HG03571 (cell line): ENCODE measurements at regions not wholly inside any gene's neighbourhood (a gene's known extent, or its start where the extent isn't known, plus 50 kb on each side); places are given as distances from the start of the nearest gene placed in this dataset.

ENCODE experiments used
- ATAC-seq: cut with Tn5 transposase; IDR thresholded peaks from one replicate; pipeline ENCODE4 v1.9.1; 2021; ENCODE audit not compliant: unreplicated experiment

- no peak for ATAC-seq
Measured at GRCh38 chr20:60653111-60653845, 598.8 kb upstream of the CDH4 start.

DNA sequence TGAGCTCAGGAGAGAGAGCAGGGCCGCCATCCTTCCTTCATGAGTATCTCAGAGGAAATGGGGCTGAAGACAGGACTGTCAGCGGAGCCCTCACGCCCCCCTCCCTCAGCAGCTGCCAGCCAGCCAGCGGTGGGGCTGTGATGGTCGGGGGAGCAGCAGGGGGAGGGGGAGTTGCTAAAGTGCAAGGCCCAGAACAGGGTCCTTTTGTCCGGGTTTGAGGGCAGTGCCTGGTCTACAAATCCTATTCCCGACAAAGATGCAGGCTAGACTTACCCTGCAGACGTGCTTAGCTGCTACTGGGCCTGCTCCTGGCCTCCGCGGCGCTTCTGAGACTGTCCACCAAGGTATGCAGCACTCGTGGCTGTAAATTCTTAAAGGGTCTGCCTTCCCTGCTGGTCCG lies 593.4 kb upstream of the CDH4 start:
- ATAC-seq: no peak

DNA sequence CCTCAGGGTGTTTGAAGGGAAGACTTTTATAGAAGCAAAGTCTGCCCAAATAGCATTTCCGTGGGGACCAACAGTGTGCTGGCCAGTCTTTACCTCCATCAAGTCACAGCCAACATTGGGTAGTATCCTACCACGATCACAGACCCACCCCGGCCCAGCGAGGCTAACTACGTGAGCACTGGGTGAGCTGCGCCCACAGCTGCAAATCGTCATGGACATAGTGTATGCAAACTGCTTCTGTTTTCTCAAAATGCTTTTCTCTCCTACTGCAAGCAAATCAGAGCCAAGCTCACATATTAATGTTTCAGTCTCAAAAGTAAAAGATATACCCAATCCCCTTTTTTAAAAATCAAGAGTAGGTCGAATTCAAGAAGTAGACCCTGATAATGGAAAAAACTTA lies 592.8 kb upstream of the CDH4 start:
- ATAC-seq: no peak

GRCh38 chr20:60662307-60662706 lies 589.8 kb upstream of the CDH4 start:
- ATAC-seq: no peak

- no peak for ATAC-seq
Measured at GRCh38 chr20:60664106-60664505, 588.0 kb upstream of the CDH4 start.

DNA sequence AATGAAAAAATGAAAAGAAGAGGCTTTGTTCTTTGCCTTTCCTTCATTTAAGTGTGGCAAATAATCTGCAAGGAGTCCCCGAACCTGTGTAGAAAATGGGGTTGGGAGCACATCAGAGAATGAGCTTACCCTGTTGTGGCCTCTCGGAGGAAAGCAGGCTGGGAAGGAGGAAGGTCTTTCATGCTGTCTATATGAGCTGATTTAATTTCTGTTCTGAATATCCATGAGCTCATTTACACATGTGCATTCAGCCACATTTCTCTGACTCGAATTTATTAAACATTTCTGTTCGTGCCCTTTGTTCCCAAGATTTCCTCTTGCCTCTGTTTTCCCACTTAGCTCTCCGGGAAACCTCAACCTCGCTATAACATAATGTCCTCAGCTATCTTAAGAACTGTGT lies 584.4 kb upstream of the CDH4 start:
- no peak for ATAC-seq

DNA sequence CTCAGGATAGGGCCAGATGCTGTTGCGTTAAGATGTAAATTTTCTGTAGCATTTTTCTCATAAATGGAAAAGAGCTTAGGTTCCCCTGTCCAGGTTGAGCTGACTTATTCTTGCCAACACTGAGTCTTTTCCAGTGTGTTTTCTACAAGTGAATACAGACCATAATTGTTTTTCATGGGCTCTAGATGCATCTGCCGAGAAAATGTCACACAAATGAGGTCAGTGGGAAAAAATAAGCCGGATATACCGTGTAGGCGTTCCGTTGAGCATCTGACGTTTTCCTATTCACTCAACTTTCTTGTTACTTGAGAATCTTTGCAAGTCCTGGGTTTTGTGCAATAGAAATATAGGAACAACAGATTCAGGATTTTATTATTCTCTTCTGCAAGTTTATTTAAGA lies 582.9 kb upstream of the CDH4 start:
- ATAC-seq: no peak

DNA sequence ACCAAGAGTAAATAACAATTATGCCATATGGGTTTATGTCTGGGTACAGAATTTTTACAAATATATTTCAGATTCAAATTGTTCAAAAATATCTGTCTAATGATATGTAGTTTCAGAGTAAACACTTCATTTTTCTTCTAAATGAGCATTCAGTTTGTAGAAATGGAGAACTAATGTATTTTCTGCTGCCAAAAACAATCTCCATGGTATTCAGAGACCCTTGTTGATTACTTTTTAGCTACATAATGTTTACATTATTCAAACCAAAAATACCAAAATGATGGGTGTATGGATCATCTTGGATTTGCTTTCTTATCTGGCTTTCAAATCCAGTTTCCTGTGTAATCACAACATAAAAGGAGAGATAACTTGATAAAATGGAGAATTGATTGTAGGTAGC lies 576.0 kb upstream of the CDH4 start:
- ATAC-seq: no peak

DNA sequence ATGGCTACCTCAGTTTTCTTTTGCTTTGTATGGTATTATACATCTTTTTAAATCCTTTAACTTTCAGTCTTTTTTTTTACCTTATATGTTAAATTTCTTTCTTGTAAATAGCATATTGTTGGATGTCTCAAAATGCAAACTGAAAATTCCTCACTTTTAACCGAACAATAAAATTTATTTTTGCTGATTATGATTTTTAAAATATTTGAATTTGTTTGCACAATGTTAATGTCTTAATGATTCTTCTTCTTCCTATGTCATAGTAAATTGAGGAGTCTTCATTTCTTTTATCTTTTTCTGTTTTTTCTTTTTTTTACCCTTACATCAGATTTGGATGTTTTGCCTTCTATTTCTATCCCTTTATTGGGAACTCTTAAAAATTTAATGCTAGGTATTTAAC lies 574.2 kb upstream of the CDH4 start:
- no peak for ATAC-seq

DNA sequence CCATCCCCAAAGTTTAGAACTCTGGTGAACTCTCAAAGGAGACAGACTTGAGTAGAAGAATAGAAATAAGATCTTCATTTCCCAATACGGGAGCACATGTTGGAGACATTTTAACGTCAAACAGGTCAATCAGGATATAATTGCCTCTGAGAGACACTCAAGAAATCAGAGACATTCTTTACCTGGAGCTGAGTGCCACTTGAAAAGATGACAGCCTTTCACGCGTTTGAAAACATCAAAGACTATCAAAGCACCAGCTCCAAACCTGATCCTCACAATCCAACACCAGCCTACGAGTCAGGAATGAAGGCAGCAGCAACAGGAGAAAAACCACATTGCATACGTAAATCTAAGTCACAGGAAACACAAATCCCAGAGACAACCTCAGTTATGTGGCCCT lies 571.5 kb upstream of the CDH4 start:
- no peak for ATAC-seq

GRCh38 chr20:60687213-60687612 lies 564.8 kb upstream of the CDH4 start:
- ATAC-seq: no peak

DNA sequence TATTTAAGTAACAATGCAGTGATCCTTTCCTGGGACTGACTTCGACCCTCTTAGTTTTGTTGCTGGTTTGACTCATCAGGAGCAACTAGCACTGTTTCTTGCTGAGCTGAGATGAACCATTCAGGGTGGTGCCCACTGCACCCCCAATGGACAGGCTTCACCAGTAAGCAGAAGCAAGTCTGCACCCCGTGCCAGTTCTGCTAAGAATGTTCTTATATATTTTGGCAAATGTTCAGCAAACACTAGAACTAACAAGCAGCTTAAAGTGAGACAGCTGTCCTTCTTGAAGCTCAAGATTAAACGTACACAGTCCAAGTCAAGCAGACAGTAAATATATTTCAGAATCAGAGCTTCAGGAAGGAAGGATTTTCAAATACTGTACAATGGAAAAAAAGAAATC lies 561.3 kb upstream of the CDH4 start:
- no peak for ATAC-seq

DNA sequence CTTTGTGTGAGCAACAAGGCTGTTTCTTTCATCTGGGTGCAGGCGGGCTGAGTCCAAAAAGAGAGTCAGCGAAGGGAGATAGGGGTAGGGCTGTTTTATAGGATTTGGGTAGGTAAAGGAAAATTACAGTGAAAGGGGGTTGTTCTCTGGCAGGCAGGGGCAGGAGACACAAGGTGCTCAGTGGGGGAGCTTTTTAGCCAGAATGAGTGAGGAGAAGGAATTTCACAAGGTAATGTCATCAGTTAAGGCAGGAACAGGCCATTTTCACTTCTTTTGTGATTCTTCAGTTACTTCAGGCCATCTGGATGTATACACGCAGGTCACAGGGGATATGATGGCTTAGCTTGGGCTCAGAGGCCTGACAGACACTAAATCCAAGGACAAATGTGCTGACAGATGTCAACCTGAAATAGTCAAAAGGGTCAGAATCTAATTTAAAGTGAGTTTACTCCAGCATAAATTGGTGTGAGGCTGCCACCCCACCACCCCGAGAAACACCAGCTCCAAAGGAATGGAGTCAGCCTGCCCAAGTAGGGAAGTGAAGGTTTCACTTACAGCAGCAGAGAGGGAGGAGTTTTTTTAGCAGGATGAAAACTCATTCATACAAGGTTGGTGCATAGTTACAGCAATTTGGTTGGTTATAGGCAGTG lies 560.0 kb upstream of the CDH4 start:
- ATAC-seq: no peak

DNA sequence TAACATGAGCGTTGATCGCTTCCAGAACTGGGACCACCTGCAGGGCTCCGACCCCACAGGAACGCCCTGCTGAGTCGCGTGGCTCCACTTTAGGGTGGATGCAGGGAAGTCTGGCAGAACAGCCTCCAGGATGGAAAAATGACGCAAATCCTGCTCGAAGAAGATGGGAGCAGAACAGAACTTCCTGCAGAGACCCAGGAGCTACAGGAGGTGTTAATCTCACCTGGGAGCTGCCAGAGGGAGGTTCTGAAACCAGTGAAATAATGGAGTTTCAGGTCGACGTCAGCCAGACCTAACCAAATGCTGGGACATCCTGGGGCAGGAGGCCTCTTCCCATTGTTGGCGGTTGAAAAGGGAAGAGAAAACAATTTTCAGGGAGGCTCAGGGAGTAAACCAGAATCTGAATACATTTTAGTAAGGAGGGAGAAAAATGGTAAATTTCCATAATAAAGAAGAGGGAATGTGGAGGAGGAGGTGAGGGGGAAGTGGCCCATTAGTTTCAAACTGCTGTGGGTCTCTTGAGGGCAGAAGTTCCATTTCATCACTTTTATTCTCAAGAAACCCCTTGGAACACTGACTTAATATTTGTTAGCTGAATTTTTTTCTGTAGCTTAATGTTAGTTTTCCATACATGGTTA lies 558.4 kb upstream of the CDH4 start:
- no peak for ATAC-seq

DNA sequence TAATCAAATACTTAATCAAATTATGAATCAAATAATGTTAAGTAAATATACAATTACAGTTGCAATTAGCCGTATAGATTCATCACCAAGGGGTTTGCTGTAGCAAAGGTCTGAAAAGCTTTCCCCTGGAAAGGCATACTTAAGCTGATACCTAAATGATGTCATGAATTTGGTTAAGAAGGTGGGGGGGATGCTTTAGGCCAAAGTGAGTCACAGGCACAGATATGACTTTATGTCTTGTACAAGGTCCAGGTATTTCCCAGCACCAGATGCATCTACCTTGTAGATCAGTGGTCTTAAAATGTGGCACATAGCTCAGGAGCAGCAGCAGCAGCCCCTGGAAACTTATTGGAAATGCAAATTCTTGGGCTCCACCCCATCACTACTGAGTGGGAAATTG lies 557.3 kb upstream of the CDH4 start:
- no peak for ATAC-seq

DNA sequence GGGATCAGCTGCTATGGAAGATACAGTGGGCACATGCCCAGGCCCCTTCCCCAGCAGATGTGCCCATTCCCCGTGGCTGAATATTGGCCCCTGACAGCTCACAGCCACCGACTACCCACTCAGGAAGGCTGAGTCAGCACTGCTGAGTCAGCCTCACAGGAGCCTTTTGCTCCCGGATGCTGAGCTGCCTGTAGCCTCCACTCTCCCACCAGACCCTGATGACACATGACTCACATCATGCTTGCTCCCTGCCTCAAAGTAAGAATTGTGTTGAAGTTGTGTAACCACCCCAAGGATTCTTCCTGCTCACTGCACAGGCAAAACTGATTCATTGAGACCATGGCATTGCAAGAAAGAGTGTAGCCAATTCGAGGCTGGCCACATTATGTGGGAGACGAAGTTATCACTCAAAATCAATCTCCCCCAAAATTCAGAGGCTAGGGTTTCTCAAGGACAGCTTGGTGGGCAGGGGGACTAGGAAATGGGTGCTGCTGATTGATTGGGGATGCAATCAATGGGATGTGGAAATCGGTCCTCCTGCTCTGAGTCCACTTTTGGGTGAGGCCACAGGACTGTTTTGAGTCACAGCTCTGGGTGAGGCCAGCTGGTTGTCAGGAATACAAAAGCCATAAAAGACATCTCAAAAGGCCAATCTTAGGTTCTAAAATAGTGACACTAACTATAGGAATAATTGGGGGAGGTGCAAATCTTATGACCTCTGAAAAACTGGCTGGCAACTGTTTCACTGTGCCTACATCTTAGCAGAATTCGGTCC lies 556.6 kb upstream of the CDH4 start:
- no peak for ATAC-seq

- ATAC-seq: no peak
Measured at GRCh38 chr20:60697252-60697651, 554.8 kb upstream of the CDH4 start.

- no peak for ATAC-seq
Measured at GRCh38 chr20:60700728-60701127, 551.3 kb upstream of the CDH4 start.

GRCh38 chr20:60704147-60704546 lies 547.9 kb upstream of the CDH4 start:
- ATAC-seq: no peak

DNA sequence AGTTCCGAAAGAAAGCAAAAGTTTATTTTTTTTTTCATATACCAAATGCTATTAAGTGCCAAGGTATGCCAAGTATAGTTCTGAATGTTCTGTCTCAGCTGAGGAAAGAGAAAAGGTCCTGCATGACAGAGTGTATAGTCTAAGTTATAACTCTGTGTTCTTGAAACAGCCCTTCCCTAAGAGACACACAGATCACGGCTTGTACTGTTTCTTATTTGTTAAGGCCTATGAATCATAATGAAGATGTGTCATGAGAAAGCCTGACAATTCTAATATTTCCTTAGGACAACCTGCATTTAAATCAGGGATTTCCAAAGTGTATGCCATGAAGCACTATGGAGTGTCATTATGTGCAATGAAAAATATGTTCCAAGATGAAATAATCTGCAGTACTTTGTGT lies 538.7 kb upstream of the CDH4 start:
- no peak for ATAC-seq

DNA sequence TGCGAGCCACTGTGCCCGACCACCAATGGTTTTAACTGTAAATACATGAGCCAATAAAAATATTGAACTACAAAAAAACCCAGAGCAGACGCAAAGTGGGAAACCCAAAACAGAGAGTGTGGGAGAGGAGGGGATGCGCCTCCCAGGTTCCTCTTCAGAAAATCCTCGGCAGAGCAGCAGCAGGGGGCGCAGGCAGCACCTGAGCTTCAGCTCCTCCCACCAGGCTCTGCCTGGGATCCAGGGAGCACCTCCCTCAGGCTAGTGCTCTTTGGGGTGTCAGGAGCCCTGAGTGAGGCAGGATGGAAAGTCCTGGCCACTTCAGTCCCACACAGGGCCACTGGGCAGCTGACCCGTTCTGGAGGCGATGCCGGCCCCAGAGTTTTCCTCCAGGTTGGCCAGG lies 536.9 kb upstream of the CDH4 start:
- ATAC-seq: no peak
